ENCODE measurements at regions not wholly inside any gene's neighbourhood (a gene's known extent, or its start where the extent isn't known, plus 50 kb on each side); places are given as distances from the start of the nearest gene placed in this dataset.
A peak's percentile ranks its signal among the peaks of the same experiment; 100 is the strongest.

GRCh38 chr3:148408667-148409066 lies 289.0 kb upstream of the AGTR1 start:
- H3K9ac ChIP-seq (ENCODE audit: low read length) = no peak overlapping the region
- peak in 1 of 2 donors; percentile 16 for DNase-seq
- H3K27ac ChIP-seq (ENCODE audit: low read depth, low read length) = no peak overlapping the region
- no peak overlapping the region for H3K14ac ChIP-seq (ENCODE audit: low read length)
- H2BK5ac ChIP-seq (ENCODE audit: low read depth, low read length, poor library complexity) = no peak overlapping the region
- no peak overlapping the region for H4K91ac ChIP-seq (ENCODE audit: low read depth, low read length)
- no peak overlapping the region for H3K4me3 ChIP-seq (ENCODE audit: low read depth, low read length)
- H3K79me1 ChIP-seq (ENCODE audit: low read length) = no peaks in the 10 kb centered on the region
- H4K8ac ChIP-seq (ENCODE audit: low read depth, low read length) = no peak overlapping the region
- no peak overlapping the region for H2AK5ac ChIP-seq (ENCODE audit: low read length)
- H3K9me3 ChIP-seq (ENCODE audit: insufficient read depth, low read depth, low read length) = no peaks in the 10 kb centered on the region
- no peak overlapping the region for H2BK12ac ChIP-seq (ENCODE audit: low read length)
- H3K79me2 ChIP-seq (ENCODE audit: control insufficient read depth, insufficient read depth, low read length, poor library complexity) = no peaks in the 10 kb centered on the region
- no peaks in the 10 kb centered on the region for H3K4me1 ChIP-seq (ENCODE audit: control insufficient read depth in 1 of 2, insufficient read depth in 2 of 2, low read length in 2 of 2)
- no peak overlapping the region for H3K18ac ChIP-seq (ENCODE audit: low read length)
- H3K27me3 ChIP-seq (ENCODE audit: insufficient read depth, low read length) = no peaks in the 10 kb centered on the region
- H3K36me3 ChIP-seq (ENCODE audit: control insufficient read depth in 1 of 2, insufficient read depth in 2 of 2, low read length in 2 of 2) = no peaks in the 10 kb centered on the region
- no peak overlapping the region for H4K12ac ChIP-seq (ENCODE audit: low read depth, low read length)
- no peak overlapping the region for H3K23ac ChIP-seq (ENCODE audit: low read length)
- no peak overlapping the region for H3K4ac ChIP-seq (ENCODE audit: low read depth, low read length)
- no CpG with 5 or more reads among the region's 3 CpGs for WGBS (ENCODE audit: extremely low coverage, insufficient coverage, insufficient read length)
- H2AFZ ChIP-seq (ENCODE audit: insufficient read depth, low read length, poor library complexity) = no peak overlapping the region
- no peak overlapping the region for H2BK120ac ChIP-seq (ENCODE audit: insufficient read depth, low read length, poor library complexity)
- no peak overlapping the region for H3K4me2 ChIP-seq (ENCODE audit: low read length)

GRCh38 chr3:148420242-148420641 lies 277.5 kb upstream of the AGTR1 start:
- Histone ChIP-seq H3K27ac (ENCODE audit: low read depth, low read length) (no peak overlapping the region), H2AFZ (ENCODE audit: insufficient read depth, low read length, poor library complexity) (no peak overlapping the region), H3K4ac (ENCODE audit: low read depth, low read length) (no peak overlapping the region), H3K36me3 (ENCODE audit: control insufficient read depth in 1 of 2, insufficient read depth in 2 of 2, low read length in 2 of 2) (no peaks in the 10 kb centered on the region), H3K27me3 (ENCODE audit: insufficient read depth, low read length) (no peaks in the 10 kb centered on the region), H4K8ac (ENCODE audit: low read depth, low read length) (no peak overlapping the region), H3K18ac (ENCODE audit: low read length) (no peak overlapping the region), H4K12ac (ENCODE audit: low read depth, low read length) (no peak overlapping the region), H3K4me3 (ENCODE audit: low read depth, low read length) (peak overlapping the region; percentile 56), H2BK120ac (ENCODE audit: insufficient read depth, low read length, poor library complexity) (no peak overlapping the region), H3K79me1 (ENCODE audit: low read length) (no peaks in the 10 kb centered on the region), H3K4me2 (ENCODE audit: low read length) (no peak overlapping the region), H3K9ac (ENCODE audit: low read length) (no peak overlapping the region), H2AK5ac (ENCODE audit: low read length) (no peak overlapping the region), H3K4me1 (ENCODE audit: control insufficient read depth in 1 of 2, insufficient read depth in 2 of 2, low read length in 2 of 2) (no peaks in the 10 kb centered on the region), H3K23ac (ENCODE audit: low read length) (no peak overlapping the region), H2BK12ac (ENCODE audit: low read length) (no peak overlapping the region), H2BK5ac (ENCODE audit: low read depth, low read length, poor library complexity) (no peak overlapping the region), H3K79me2 (ENCODE audit: control insufficient read depth, insufficient read depth, low read length, poor library complexity) (no peaks in the 10 kb centered on the region), H3K14ac (ENCODE audit: low read length) (no peak overlapping the region), H4K91ac (ENCODE audit: low read depth, low read length) (no peak overlapping the region), H3K9me3 (ENCODE audit: insufficient read depth, low read depth, low read length) (no peaks in the 10 kb centered on the region)
- DNase-seq = no peak
- no CpG with 5 or more reads among the region's 6 CpGs for WGBS (ENCODE audit: extremely low coverage, insufficient coverage, insufficient read length)

DNA sequence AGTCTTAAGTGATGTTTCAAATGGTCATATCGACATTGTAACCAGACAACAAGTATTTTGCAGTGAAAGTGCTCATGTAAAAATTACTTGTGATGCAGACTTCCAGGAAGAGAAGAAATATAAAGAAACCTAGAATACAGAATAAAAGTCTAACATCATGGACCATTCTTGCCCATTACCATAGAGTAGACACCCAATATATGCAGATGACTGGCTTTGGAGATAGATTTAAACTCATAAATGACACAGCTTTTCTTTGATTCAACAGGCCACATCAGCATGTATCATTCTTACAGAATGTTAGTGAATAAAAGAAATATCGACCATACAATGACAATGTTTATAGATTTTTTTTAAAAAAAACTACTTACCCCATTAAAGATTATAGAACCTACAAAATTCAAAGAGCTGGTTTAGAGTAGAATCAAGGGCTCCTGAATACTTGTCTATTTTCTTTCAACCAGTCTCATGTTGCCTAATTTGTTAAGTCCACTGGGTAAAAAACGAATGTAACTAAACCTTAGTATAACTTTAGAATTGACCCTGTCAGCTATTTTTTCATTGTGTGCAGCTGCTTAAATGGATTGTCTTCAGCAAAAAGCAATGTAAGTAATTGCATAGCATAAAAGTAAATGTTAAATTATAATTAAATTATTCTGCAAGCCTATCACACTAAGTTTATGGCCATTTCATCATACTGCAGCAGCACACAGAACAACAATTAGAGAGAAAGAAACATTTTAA lies 268.7 kb upstream of the AGTR1 start:
- Histone ChIP-seq H3K9me3 (ENCODE audit: insufficient read depth, low read depth, low read length) (no peaks in the 10 kb centered on the region), H3K4me2 (ENCODE audit: low read length) (no peak overlapping the region), H2BK5ac (ENCODE audit: low read depth, low read length, poor library complexity) (no peak overlapping the region), H3K4me3 (ENCODE audit: low read depth, low read length) (no peak overlapping the region), H3K9ac (ENCODE audit: low read length) (no peak overlapping the region), H3K27ac (ENCODE audit: low read depth, low read length) (no peak overlapping the region), H2BK12ac (ENCODE audit: low read length) (no peak overlapping the region), H2AK5ac (ENCODE audit: low read length) (no peak overlapping the region), H3K36me3 (ENCODE audit: control insufficient read depth in 1 of 2, insufficient read depth in 2 of 2, low read length in 2 of 2) (no peaks in the 10 kb centered on the region), H3K4me1 (ENCODE audit: control insufficient read depth in 1 of 2, insufficient read depth in 2 of 2, low read length in 2 of 2) (no peaks in the 10 kb centered on the region), H3K27me3 (ENCODE audit: insufficient read depth, low read length) (no peaks in the 10 kb centered on the region), H4K91ac (ENCODE audit: low read depth, low read length) (no peak overlapping the region), H4K8ac (ENCODE audit: low read depth, low read length) (no peak overlapping the region), H4K12ac (ENCODE audit: low read depth, low read length) (no peak overlapping the region), H3K79me1 (ENCODE audit: low read length) (no peaks in the 10 kb centered on the region), H3K18ac (ENCODE audit: low read length) (no peak overlapping the region), H3K79me2 (ENCODE audit: control insufficient read depth, insufficient read depth, low read length, poor library complexity) (no peaks in the 10 kb centered on the region), H3K14ac (ENCODE audit: low read length) (no peak overlapping the region), H2AFZ (ENCODE audit: insufficient read depth, low read length, poor library complexity) (no peak overlapping the region), H3K23ac (ENCODE audit: low read length) (no peak overlapping the region), H2BK120ac (ENCODE audit: insufficient read depth, low read length, poor library complexity) (no peak overlapping the region), H3K4ac (ENCODE audit: low read depth, low read length) (no peak overlapping the region)
- DNase-seq = no peak
- WGBS (ENCODE audit: extremely low coverage, insufficient coverage, insufficient read length) = no CpG with 5 or more reads among the region's 3 CpGs

GRCh38 chr3:148433665-148434064 lies 264.0 kb upstream of the AGTR1 start:
- H4K8ac ChIP-seq (ENCODE audit: low read depth, low read length) = no peak overlapping the region
- no peaks in the 10 kb centered on the region for H3K79me1 ChIP-seq (ENCODE audit: low read length)
- no peaks in the 10 kb centered on the region for H3K36me3 ChIP-seq (ENCODE audit: control insufficient read depth in 1 of 2, insufficient read depth in 2 of 2, low read length in 2 of 2)
- H3K9me3 ChIP-seq (ENCODE audit: insufficient read depth, low read depth, low read length) = no peaks in the 10 kb centered on the region
- no peaks in the 10 kb centered on the region for H3K27me3 ChIP-seq (ENCODE audit: insufficient read depth, low read length)
- H3K9ac ChIP-seq (ENCODE audit: low read length) = no peak overlapping the region
- no peak overlapping the region for H4K91ac ChIP-seq (ENCODE audit: low read depth, low read length)
- no peak overlapping the region for H3K4me3 ChIP-seq (ENCODE audit: low read depth, low read length)
- DNase-seq = no peak
- no peak overlapping the region for H3K14ac ChIP-seq (ENCODE audit: low read length)
- H2AFZ ChIP-seq (ENCODE audit: insufficient read depth, low read length, poor library complexity) = no peak overlapping the region
- H3K4ac ChIP-seq (ENCODE audit: low read depth, low read length) = no peak overlapping the region
- H2BK5ac ChIP-seq (ENCODE audit: low read depth, low read length, poor library complexity) = no peak overlapping the region
- WGBS (ENCODE audit: extremely low coverage, insufficient coverage, insufficient read length) = no CpG with 5 or more reads among the region's 2 CpGs
- no peaks in the 10 kb centered on the region for H3K4me1 ChIP-seq (ENCODE audit: control insufficient read depth in 1 of 2, insufficient read depth in 2 of 2, low read length in 2 of 2)
- no peak overlapping the region for H2AK5ac ChIP-seq (ENCODE audit: low read length)
- H3K23ac ChIP-seq (ENCODE audit: low read length) = no peak overlapping the region
- no peak overlapping the region for H3K27ac ChIP-seq (ENCODE audit: low read depth, low read length)
- no peak overlapping the region for H2BK12ac ChIP-seq (ENCODE audit: low read length)
- H3K4me2 ChIP-seq (ENCODE audit: low read length) = no peak overlapping the region
- H4K12ac ChIP-seq (ENCODE audit: low read depth, low read length) = no peak overlapping the region
- no peaks in the 10 kb centered on the region for H3K79me2 ChIP-seq (ENCODE audit: control insufficient read depth, insufficient read depth, low read length, poor library complexity)
- no peak overlapping the region for H3K18ac ChIP-seq (ENCODE audit: low read length)
- H2BK120ac ChIP-seq (ENCODE audit: insufficient read depth, low read length, poor library complexity) = no peak overlapping the region

Measured in trophoblast cell (in vitro differentiated cells and primary cell).